ENCODE measurements at regions not wholly inside any gene's neighbourhood (a gene's known extent, or its start where the extent isn't known, plus 50 kb on each side); places are given as distances from the start of the nearest gene placed in this dataset.

DNA sequence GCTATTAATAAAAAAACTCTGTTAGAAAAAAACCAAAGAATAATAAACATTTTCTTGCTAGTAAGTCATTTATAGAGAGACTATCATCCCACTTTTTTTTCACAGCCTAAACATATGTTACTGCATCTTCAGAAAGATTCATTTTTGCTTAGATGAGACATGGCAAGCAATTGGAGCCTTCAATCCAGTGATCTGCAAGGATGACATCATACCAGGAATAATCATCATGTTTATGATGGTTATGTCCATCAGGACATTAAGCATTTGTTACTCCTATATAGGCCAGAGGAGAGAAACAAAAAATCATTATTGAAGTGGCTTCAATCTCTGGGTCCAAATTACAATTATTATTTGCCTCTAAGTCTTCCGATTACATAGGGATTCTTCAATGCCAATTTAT, 626.3 kb upstream of the CCNG1 start:
- Histone ChIP-seq H3K79me2 (replicated peaks; ENCODE audit: insufficient read depth, low read length) (no peaks in the 10 kb centered on the region), H3K36me3 (ENCODE audit: insufficient read depth, low read length) (no peaks in the 10 kb centered on the region), H3K4me2 (ENCODE audit: low read length) (no peak overlapping the region), H3K27me3 (ENCODE audit: insufficient read depth, low read depth, low read length) (no peaks in the 10 kb centered on the region), H3K9me3 (ENCODE audit: low read length) (no peaks in the 10 kb centered on the region), H4K20me1 (ENCODE audit: insufficient read depth) (no peaks in the 10 kb centered on the region), H2AFZ (ENCODE audit: low read depth, low read length) (no peak overlapping the region), H3K4me3 (ENCODE audit: low read length) (no peak overlapping the region), H3F3A (ENCODE audit: insufficient read depth, low read length, poor library complexity, severe bottlenecking) (no peaks in the 10 kb centered on the region), H3K9me2 (ENCODE audit: insufficient read depth, low read length) (no peaks in the 10 kb centered on the region), H3K9ac (ENCODE audit: low read length) (no peak overlapping the region), H3K27ac (ENCODE audit: low read length) (peak overlapping the region; percentile 55)
- TF ChIP-seq SMC3 (conservative IDR thresholded peaks at IDR 0.05; ENCODE audit: poor library complexity) (no peak), RAD21 (conservative IDR thresholded peaks at IDR 0.05) (no peak), MXI1 (conservative IDR thresholded peaks at IDR 0.05; ENCODE audit: poor library complexity, severe bottlenecking) (no peak), POLR2AphosphoS5 (IDR thresholded peaks at IDR 0.05) (peak; percentile 15), CTCF (IDR thresholded peaks at IDR 0.05; ENCODE audit: poor library complexity, severe bottlenecking) (no peak), EZH2 (IDR thresholded peaks at IDR 0.05; ENCODE audit: borderline replicate concordance, insufficient read depth, low read length, poor library complexity, severe bottlenecking) (no peak), TAF1 (IDR thresholded peaks at IDR 0.05; ENCODE audit: low read depth) (no peak), EP300 (conservative IDR thresholded peaks at IDR 0.05; ENCODE audit: poor library complexity, severe bottlenecking) (peak; percentile 40)
- TF ChIP-seq, protein P1, sequence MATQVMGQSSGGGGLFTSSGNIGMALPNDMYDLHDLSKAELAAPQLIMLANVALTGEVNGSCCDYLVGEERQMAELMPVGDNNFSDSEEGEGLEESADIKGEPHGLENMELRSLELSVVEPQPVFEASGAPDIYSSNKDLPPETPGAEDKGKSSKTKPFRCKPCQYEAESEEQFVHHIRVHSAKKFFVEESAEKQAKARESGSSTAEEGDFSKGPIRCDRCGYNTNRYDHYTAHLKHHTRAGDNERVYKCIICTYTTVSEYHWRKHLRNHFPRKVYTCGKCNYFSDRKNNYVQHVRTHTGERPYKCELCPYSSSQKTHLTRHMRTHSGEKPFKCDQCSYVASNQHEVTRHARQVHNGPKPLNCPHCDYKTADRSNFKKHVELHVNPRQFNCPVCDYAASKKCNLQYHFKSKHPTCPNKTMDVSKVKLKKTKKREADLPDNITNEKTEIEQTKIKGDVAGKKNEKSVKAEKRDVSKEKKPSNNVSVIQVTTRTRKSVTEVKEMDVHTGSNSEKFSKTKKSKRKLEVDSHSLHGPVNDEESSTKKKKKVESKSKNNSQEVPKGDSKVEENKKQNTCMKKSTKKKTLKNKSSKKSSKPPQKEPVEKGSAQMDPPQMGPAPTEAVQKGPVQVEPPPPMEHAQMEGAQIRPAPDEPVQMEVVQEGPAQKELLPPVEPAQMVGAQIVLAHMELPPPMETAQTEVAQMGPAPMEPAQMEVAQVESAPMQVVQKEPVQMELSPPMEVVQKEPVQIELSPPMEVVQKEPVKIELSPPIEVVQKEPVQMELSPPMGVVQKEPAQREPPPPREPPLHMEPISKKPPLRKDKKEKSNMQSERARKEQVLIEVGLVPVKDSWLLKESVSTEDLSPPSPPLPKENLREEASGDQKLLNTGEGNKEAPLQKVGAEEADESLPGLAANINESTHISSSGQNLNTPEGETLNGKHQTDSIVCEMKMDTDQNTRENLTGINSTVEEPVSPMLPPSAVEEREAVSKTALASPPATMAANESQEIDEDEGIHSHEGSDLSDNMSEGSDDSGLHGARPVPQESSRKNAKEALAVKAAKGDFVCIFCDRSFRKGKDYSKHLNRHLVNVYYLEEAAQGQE (IDR thresholded peaks at IDR 0.05; ENCODE audit: borderline replicate concordance): no peak

- Histone ChIP-seq H3F3A (ENCODE audit: insufficient read depth, low read length, poor library complexity, severe bottlenecking) (no peaks in the 10 kb centered on the region), H3K4me3 (ENCODE audit: low read length) (no peak overlapping the region), H3K27me3 (ENCODE audit: insufficient read depth, low read depth, low read length) (no peaks in the 10 kb centered on the region), H3K27ac (ENCODE audit: low read length) (no peak overlapping the region), H3K9me3 (ENCODE audit: low read length) (no peaks in the 10 kb centered on the region), H3K36me3 (ENCODE audit: insufficient read depth, low read length) (no peaks in the 10 kb centered on the region), H3K9ac (ENCODE audit: low read length) (no peak overlapping the region), H3K9me2 (ENCODE audit: insufficient read depth, low read length) (no peaks in the 10 kb centered on the region), H3K79me2 (replicated peaks; ENCODE audit: insufficient read depth, low read length) (no peaks in the 10 kb centered on the region), H3K4me2 (ENCODE audit: low read length) (no peak overlapping the region), H2AFZ (ENCODE audit: low read depth, low read length) (no peak overlapping the region), H4K20me1 (ENCODE audit: insufficient read depth) (no peaks in the 10 kb centered on the region)
- TF ChIP-seq SMC3 (conservative IDR thresholded peaks at IDR 0.05; ENCODE audit: poor library complexity): no peak
- TF ChIP-seq POLR2AphosphoS5 (IDR thresholded peaks at IDR 0.05): no peak
- TF ChIP-seq EZH2 (IDR thresholded peaks at IDR 0.05; ENCODE audit: borderline replicate concordance, insufficient read depth, low read length, poor library complexity, severe bottlenecking): no peak
- TF ChIP-seq, protein P1 (IDR thresholded peaks at IDR 0.05; ENCODE audit: borderline replicate concordance): no peak
Observed at GRCh38 chr5:162816816-162817215, 620.6 kb upstream of the CCNG1 start.

Measured in neural cell (in vitro differentiated cells).